ENCODE measurements at regions not wholly inside any gene's neighbourhood (a gene's known extent, or its start where the extent isn't known, plus 50 kb on each side); places are given as distances from the start of the nearest gene placed in this dataset.

GRCh38 chr6:14660806-14661579, 543.4 kb downstream of the CD83 start:
- H3K27ac ChIP-seq (ENCODE audit: low read length): no peak overlapping the region
- no peaks in the 10 kb centered on the region for H3K4me1 ChIP-seq (ENCODE audit: control insufficient read depth, insufficient read depth, low read length)
- ATAC-seq (no peak), DNase-seq (ENCODE audit: low read depth, low spot score) (no peak)
- no peaks in the 10 kb centered on the region for H3K9me3 ChIP-seq (ENCODE audit: control insufficient read depth, insufficient read depth, low read depth, low read length)
- TF ChIP-seq POLR2AphosphoS5 (IDR thresholded peaks at IDR 0.05; ENCODE audit: low read depth, low read length): no peak
- TF ChIP-seq, protein P1, sequence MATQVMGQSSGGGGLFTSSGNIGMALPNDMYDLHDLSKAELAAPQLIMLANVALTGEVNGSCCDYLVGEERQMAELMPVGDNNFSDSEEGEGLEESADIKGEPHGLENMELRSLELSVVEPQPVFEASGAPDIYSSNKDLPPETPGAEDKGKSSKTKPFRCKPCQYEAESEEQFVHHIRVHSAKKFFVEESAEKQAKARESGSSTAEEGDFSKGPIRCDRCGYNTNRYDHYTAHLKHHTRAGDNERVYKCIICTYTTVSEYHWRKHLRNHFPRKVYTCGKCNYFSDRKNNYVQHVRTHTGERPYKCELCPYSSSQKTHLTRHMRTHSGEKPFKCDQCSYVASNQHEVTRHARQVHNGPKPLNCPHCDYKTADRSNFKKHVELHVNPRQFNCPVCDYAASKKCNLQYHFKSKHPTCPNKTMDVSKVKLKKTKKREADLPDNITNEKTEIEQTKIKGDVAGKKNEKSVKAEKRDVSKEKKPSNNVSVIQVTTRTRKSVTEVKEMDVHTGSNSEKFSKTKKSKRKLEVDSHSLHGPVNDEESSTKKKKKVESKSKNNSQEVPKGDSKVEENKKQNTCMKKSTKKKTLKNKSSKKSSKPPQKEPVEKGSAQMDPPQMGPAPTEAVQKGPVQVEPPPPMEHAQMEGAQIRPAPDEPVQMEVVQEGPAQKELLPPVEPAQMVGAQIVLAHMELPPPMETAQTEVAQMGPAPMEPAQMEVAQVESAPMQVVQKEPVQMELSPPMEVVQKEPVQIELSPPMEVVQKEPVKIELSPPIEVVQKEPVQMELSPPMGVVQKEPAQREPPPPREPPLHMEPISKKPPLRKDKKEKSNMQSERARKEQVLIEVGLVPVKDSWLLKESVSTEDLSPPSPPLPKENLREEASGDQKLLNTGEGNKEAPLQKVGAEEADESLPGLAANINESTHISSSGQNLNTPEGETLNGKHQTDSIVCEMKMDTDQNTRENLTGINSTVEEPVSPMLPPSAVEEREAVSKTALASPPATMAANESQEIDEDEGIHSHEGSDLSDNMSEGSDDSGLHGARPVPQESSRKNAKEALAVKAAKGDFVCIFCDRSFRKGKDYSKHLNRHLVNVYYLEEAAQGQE (IDR thresholded peaks at IDR 0.05; ENCODE audit: insufficient read depth in 1 of 2, low read depth in 2 of 2, low read length in 1 of 2): no peak
- TF ChIP-seq, protein P2, sequence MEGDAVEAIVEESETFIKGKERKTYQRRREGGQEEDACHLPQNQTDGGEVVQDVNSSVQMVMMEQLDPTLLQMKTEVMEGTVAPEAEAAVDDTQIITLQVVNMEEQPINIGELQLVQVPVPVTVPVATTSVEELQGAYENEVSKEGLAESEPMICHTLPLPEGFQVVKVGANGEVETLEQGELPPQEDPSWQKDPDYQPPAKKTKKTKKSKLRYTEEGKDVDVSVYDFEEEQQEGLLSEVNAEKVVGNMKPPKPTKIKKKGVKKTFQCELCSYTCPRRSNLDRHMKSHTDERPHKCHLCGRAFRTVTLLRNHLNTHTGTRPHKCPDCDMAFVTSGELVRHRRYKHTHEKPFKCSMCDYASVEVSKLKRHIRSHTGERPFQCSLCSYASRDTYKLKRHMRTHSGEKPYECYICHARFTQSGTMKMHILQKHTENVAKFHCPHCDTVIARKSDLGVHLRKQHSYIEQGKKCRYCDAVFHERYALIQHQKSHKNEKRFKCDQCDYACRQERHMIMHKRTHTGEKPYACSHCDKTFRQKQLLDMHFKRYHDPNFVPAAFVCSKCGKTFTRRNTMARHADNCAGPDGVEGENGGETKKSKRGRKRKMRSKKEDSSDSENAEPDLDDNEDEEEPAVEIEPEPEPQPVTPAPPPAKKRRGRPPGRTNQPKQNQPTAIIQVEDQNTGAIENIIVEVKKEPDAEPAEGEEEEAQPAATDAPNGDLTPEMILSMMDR (IDR thresholded peaks at IDR 0.05): no peak
- TF ChIP-seq TCF7L2 (IDR thresholded peaks at IDR 0.05; ENCODE audit: low read depth, low read length): no peak
- no peak for TF ChIP-seq SIN3A (IDR thresholded peaks at IDR 0.05; ENCODE audit: borderline replicate concordance, insufficient read depth, low read depth, low read length)
- ChIA-PET POLR2A (no interaction called here), CTCF (no interaction called here)
- H3K27me3 ChIP-seq (ENCODE audit: control insufficient read depth, insufficient read depth, low read length): peaks cover 4% of the 10 kb centered on the region; the same call in 1 of the 2 replicates
- intact Hi-C loops (cut with micrococcal nuclease; ENCODE audit: unreplicated experiment): no loop called here
- H3K4me3 ChIP-seq (ENCODE audit: low read depth in 2 of 2, low read length in 2 of 2): no peak overlapping the region
- BruUV-seq (replicated peaks): no TSS peak
- no peaks in the 10 kb centered on the region for H3K36me3 ChIP-seq (ENCODE audit: control insufficient read depth, insufficient read depth, low read length)
- in situ Hi-C loops (cut with HindIII; ENCODE audit: low pct_unique_long_range_greater_than_20kb, low sequenced_read_pairs): no loop called here

- H3K4me1 ChIP-seq (ENCODE audit: control insufficient read depth, insufficient read depth, low read length): no peaks in the 10 kb centered on the region
Observed at GRCh38 chr6:14661691-14662090, 544.1 kb downstream of the CD83 start.

More at GRCh38 chr6:14661691-14662090, 544.1 kb downstream of the CD83 start:
- H3K4me3 ChIP-seq (ENCODE audit: low read depth in 2 of 2, low read length in 2 of 2): no peak overlapping the region
- in situ Hi-C loops (cut with HindIII; ENCODE audit: low pct_unique_long_range_greater_than_20kb, low sequenced_read_pairs) (no loop called here), intact Hi-C loops (cut with micrococcal nuclease; ENCODE audit: unreplicated experiment) (no loop called here)
- ATAC-seq (no peak), DNase-seq (ENCODE audit: low read depth, low spot score) (no peak)
- H3K27me3 ChIP-seq (ENCODE audit: control insufficient read depth, insufficient read depth, low read length): peaks cover 1% of the 10 kb centered on the region; the same call in 1 of the 2 replicates
- TF ChIP-seq, protein P2 (IDR thresholded peaks at IDR 0.05): no peak
- TF ChIP-seq SIN3A (IDR thresholded peaks at IDR 0.05; ENCODE audit: borderline replicate concordance, insufficient read depth, low read depth, low read length) (no peak), POLR2AphosphoS5 (IDR thresholded peaks at IDR 0.05; ENCODE audit: low read depth, low read length) (no peak), TCF7L2 (IDR thresholded peaks at IDR 0.05; ENCODE audit: low read depth, low read length) (no peak)
- TF ChIP-seq, protein P1 (IDR thresholded peaks at IDR 0.05; ENCODE audit: insufficient read depth in 1 of 2, low read depth in 2 of 2, low read length in 1 of 2): no peak
- BruUV-seq (replicated peaks): no TSS peak
- CTCF ChIA-PET: no interaction called here
- POLR2A ChIA-PET: no interaction called here
- H3K27ac ChIP-seq (ENCODE audit: low read length): no peak overlapping the region
- H3K36me3 ChIP-seq (ENCODE audit: control insufficient read depth, insufficient read depth, low read length): no peaks in the 10 kb centered on the region
- H3K9me3 ChIP-seq (ENCODE audit: control insufficient read depth, insufficient read depth, low read depth, low read length): no peaks in the 10 kb centered on the region
